ENCODE measurements at regions not wholly inside any gene's neighbourhood (a gene's known extent, or its start where the extent isn't known, plus 50 kb on each side); places are given as distances from the start of the nearest gene placed in this dataset.

GRCh38 chr13:63128716-63129115 lies 1713.1 kb upstream of the PCDH20 start:
- no peak for ATAC-seq
- in situ Hi-C loops (cut with HindIII; ENCODE audit: extremely low pct_ligation_motif_present, low pct_unique_long_range_greater_than_20kb) = no loop called here
- no TSS peak for BruUV-seq (replicated peaks)

More at GRCh38 chr13:63128716-63129115, 1713.1 kb upstream of the PCDH20 start:
- H3K9ac ChIP-seq (ENCODE audit: insufficient read depth, low read depth, low read length) = no peak overlapping the region
- H2AFZ ChIP-seq (ENCODE audit: low read length) = no peak overlapping the region
- ChIA-PET POLR2A (no interaction called here), CTCF (ENCODE audit: low intra/inter-chr PET ratio, low total read pairs) (no interaction called here)
- no peaks in the 10 kb centered on the region for H3K4me1 ChIP-seq (ENCODE audit: insufficient read depth, low read length)
- DNase-seq (ENCODE audit: low spot score) = no peak
- no peak for TF ChIP-seq NR3C1 (CRISPR knock-in tag; IDR thresholded peaks at IDR 0.05)
- TF ChIP-seq NR2F1 (CRISPR knock-in tag; IDR thresholded peaks at IDR 0.05) = no peak
- no peak for TF ChIP-seq THAP8 (CRISPR knock-in tag; IDR thresholded peaks at IDR 0.05; ENCODE audit: borderline replicate concordance)
- no peak for TF ChIP-seq PCBP1 (IDR thresholded peaks at IDR 0.05; ENCODE audit: borderline replicate concordance, low read depth, low read length)
- TF ChIP-seq TOE1 (CRISPR knock-in tag; IDR thresholded peaks at IDR 0.05) = no peak
- no peak for TF ChIP-seq ZNF44 (CRISPR knock-in tag; IDR thresholded peaks at IDR 0.05)
- no peak for TF ChIP-seq PRMT3 (CRISPR knock-in tag; IDR thresholded peaks at IDR 0.05; ENCODE audit: borderline replicate concordance, low read depth)
- TF ChIP-seq CREB3 (CRISPR knock-in tag; IDR thresholded peaks at IDR 0.05) = no peak
- no peak for TF ChIP-seq MBD4 (IDR thresholded peaks at IDR 0.05; ENCODE audit: borderline replicate concordance, low read length)
- TF ChIP-seq ZNF710 (CRISPR knock-in tag; IDR thresholded peaks at IDR 0.05; ENCODE audit: borderline replicate concordance) = no peak
- no peak for TF ChIP-seq PAWR (CRISPR knock-in tag; IDR thresholded peaks at IDR 0.05; ENCODE audit: borderline replicate concordance)
- TF ChIP-seq HINFP (CRISPR knock-in tag; IDR thresholded peaks at IDR 0.05; ENCODE audit: low read depth) = no peak
- no peak for TF ChIP-seq JDP2 (CRISPR knock-in tag; IDR thresholded peaks at IDR 0.05; ENCODE audit: borderline replicate concordance)
- no peaks in the 10 kb centered on the region for H3K36me3 ChIP-seq (replicated peaks in 1 of 2; ENCODE audit: control insufficient read depth in 1 of 2, insufficient read depth in 2 of 2, low read length in 2 of 2)
- intact Hi-C loops (cut with micrococcal nuclease; ENCODE audit: unreplicated experiment) = loop anchor here (10.0 kb wide), 1 partner anchor 406 kb away; no protein-coding TSS in a partner anchor
- no peak overlapping the region for H3K27ac ChIP-seq (ENCODE audit: extremely low read length, insufficient read depth, low read length)
- H3K4me3 ChIP-seq (replicated peaks in 1 of 3; ENCODE audit: insufficient read depth in 1 of 3, low read depth in 2 of 3, low read length in 3 of 3) = no peak overlapping the region
- no peaks in the 10 kb centered on the region for H4K20me1 ChIP-seq (ENCODE audit: insufficient read depth, low read length)
- no peak for FAIRE-seq
- H3K4me2 ChIP-seq (ENCODE audit: low read depth, low read length) = no peak overlapping the region
- 2% methylated on average over 2 of the region's 2 CpGs for WGBS (ENCODE audit: low lambda C conversion rate)
- no peaks in the 10 kb centered on the region for H3K79me2 ChIP-seq (ENCODE audit: insufficient read depth, low read length)
- H3K27me3 ChIP-seq (ENCODE audit: control insufficient read depth in 1 of 2, insufficient read depth in 2 of 2, low read length in 2 of 2) = no peaks in the 10 kb centered on the region
- no peaks in the 10 kb centered on the region for H3K9me3 ChIP-seq (ENCODE audit: low read length)
